GM10266 (cell line): ENCODE measurements at regions not wholly inside any gene's neighbourhood (a gene's known extent, or its start where the extent isn't known, plus 50 kb on each side); places are given as distances from the start of the nearest gene placed in this dataset.

Source experiments
- DNase-seq: peaks from one replicate; pipeline ENCODE4 v3.0.0; 2012; ENCODE audit errors: extremely low spot score
- TF ChIP-seq, protein P1 (sequence below): IDR thresholded peaks from 2 replicates; pipeline ENCODE4 v1.5.1; 2012; ENCODE audit warnings: mild to moderate bottlenecking, low read depth; ENCODE audit not compliant: control insufficient read depth, insufficient read depth; ENCODE audit errors: missing control alignments

DNA sequence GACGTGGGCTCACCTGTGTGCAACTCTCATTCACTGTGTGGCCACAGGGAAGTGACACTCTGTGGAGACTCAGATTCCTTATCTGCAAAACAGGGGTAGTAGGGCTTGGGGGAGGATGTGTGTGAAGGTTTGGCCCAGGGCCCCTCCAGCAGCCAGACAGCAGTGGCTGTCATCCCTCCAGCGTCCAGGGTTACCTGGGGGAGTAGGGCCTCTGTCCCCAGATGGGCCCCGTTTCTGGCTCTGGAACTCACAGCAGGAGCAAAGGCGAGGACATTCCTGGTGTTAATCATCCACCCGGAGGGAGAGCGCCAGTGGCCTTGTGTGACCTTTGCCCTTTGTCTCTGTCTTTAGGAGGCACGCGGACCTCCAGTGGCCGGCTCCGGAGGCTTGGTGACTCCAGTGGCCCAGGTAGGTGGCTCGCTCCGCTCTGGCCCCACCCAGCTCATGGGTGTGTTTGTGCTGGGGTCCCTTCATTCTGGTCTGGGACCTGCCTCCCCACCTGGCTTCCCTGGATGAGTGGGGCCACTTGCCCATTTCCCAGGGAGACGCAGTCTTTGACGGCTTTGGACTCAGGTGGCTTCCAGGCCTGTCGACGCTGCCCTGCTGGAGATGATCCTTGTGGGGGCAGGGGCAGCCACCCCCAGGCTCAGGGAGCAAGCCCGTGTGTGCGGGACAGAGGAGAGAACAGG lies 166.2 kb downstream of the SEC14L1 start:
- TF ChIP-seq, protein P1, sequence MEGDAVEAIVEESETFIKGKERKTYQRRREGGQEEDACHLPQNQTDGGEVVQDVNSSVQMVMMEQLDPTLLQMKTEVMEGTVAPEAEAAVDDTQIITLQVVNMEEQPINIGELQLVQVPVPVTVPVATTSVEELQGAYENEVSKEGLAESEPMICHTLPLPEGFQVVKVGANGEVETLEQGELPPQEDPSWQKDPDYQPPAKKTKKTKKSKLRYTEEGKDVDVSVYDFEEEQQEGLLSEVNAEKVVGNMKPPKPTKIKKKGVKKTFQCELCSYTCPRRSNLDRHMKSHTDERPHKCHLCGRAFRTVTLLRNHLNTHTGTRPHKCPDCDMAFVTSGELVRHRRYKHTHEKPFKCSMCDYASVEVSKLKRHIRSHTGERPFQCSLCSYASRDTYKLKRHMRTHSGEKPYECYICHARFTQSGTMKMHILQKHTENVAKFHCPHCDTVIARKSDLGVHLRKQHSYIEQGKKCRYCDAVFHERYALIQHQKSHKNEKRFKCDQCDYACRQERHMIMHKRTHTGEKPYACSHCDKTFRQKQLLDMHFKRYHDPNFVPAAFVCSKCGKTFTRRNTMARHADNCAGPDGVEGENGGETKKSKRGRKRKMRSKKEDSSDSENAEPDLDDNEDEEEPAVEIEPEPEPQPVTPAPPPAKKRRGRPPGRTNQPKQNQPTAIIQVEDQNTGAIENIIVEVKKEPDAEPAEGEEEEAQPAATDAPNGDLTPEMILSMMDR = no peak
- DNase-seq = no peak

- DNase-seq = no peak
- TF ChIP-seq, protein P1 = no peak
Measured at GRCh38 chr17:77307479-77308198, 166.9 kb downstream of the SEC14L1 start.

DNA sequence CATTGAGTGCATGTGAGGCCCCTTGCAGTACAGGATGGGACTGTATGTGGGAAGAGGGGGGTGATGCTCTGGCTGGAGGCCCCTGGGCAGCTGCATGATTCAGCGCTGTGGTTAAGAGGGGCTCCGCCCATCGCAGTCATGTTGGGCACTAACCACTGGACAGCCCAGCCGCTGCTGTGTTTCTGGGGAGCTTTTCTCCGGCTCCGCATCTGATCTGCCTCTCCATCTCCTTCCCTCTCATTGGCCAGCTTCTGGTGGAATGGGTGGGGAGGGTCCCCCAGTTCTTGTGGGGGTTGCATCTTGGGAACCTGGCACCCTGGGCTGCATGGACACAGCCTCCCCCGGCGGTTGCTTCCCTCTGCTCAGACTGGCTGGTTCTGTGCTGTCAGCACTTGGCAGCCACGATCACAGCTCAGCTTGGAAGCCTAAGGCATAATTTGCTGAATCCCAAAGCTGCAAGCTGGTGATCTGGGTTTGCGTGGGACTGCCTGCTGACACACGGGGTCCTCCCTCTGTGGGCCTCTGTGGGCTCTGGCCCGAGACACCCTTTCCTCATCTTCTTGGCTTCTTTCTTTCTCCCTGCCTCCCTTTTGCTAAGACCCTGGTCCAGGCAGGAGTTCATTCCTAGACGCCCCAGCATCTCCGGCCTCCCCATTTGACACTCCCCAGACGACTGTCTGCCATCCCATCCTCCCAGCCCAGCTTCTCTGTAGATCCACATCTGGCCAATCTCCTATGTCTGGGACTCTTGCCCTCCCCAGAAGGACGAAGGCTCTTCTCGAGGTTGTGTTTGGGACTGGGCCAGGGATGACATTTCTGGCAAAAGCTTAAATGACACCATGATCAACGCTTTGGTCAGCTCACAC lies 168.3 kb downstream of the SEC14L1 start:
- TF ChIP-seq, protein P1 = no peak
- DNase-seq = no peak

- TF ChIP-seq, protein P1 = no peak
- no peak for DNase-seq
Measured at GRCh38 chr17:77310336-77310735, 169.6 kb downstream of the SEC14L1 start.

DNA sequence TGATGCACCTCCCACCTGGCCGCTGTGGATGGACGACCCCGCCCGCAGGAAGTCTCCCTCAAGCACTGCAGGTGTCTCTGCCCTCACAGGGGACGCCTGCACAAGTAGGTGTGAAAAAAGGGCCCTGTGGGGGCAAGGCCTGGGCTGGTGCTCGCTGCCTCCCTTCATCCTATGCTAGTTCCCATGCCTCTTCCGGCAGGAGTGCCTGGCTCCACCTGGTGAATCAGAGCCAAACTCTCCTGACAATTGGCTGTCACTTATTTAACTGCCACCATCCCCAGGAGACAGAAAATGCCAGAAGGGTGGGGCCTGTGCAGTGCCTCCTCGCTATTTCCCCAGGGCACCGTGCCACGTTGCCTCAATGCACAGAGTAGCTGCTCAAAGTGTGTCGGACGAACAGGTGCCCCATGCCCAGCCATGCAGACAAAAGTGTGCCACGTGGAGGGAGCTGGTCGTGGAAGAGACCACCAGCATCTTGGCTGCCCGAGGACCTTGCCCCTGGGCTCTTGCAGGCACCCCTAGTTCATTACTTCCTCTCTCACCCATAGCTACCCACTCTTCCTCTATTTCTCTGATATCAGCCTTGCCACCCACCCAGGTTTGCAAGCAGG lies 170.7 kb downstream of the SEC14L1 start:
- TF ChIP-seq, protein P1 = no peak

DNA sequence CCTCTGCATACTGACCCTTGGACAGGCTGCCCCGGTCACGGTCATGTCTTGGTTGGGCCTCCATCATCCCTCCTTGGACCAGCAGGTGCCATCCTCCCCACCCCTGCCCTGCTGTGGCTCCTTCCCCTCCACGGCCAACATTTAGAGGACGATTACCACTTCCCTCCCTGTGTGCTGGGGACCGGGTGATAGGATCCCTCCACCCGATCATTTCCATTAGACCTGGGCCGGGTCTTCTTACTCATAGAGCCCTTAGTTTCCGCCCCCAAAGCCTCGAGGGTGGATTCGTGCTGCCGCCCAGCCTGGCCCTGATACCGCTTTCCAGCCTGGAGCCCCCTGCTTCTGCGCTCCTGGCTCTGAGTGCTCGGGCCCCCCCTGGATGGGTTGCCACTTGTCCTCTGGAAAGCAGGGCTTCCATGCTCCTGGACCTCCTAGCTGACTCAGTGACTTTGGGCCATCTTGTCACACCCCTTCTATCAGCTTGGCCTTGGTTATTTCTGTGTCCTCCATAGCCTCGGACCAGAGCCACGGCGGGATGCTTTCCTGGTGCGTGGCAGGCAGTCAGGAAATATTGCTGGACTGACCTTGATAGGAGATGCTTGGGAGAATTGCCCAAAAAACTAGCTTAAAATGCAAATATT lies 171.4 kb downstream of the SEC14L1 start:
- no peak for DNase-seq
- TF ChIP-seq, protein P1 = no peak

More for the DNA sequence above, 170.7 kb downstream of the SEC14L1 start:
- no peak for DNase-seq
